ENCODE measurements at regions not wholly inside any gene's neighbourhood (a gene's known extent, or its start where the extent isn't known, plus 50 kb on each side); places are given as distances from the start of the nearest gene placed in this dataset.
"Not testable (repeated sequence)": the region's sequence is repeated elsewhere in the genome, so short reads cannot be mapped to it uniquely, and the experiment has no call there.

GRCh38 chrX:147468600-147468999 is 443.1 kb upstream of the FMR1 start:
- no peak for ATAC-seq (ENCODE audit: low read depth in 2 of 2)
- Mint-ChIP-seq H3K9me3 (peaks cover 0 to 8% (median 2%) of the 10 kb centered on the region in 7 donors), H3K4me1 (no peaks in the 10 kb centered on the region)

GRCh38 chrX:147476008-147476407 is 435.7 kb upstream of the FMR1 start:
- no peak for DNase-seq
- H3K27me3 Mint-ChIP-seq: no peaks in the 10 kb centered on the region

More at GRCh38 chrX:147468600-147468999, 443.1 kb upstream of the FMR1 start:
- Mint-ChIP-seq H3K27me3 (no peaks in the 10 kb centered on the region), H3K27ac (no peak overlapping the region), H3K36me3 (no peaks in the 10 kb centered on the region), H3K4me3 (no peak overlapping the region)
- DNase-seq: no peak

GRCh38 chrX:147478899-147479298 is 432.8 kb upstream of the FMR1 start:
- no peak for ATAC-seq (ENCODE audit: low read depth in 2 of 2)
- peaks cover 2 to 13% (median 6%) of the 10 kb centered on the region in 7 donors for H3K9me3 Mint-ChIP-seq
- H3K4me1 Mint-ChIP-seq: no peaks in the 10 kb centered on the region
- DNase-seq: no peak
- H3K36me3 Mint-ChIP-seq: no peaks in the 10 kb centered on the region
- no peak overlapping the region for H3K4me3 Mint-ChIP-seq
- H3K27ac Mint-ChIP-seq: no peak overlapping the region
- no peaks in the 10 kb centered on the region for H3K27me3 Mint-ChIP-seq

More at GRCh38 chrX:147476008-147476407, 435.7 kb upstream of the FMR1 start:
- no peaks in the 10 kb centered on the region for H3K4me1 Mint-ChIP-seq
- no peak overlapping the region for H3K27ac Mint-ChIP-seq
- H3K9me3 Mint-ChIP-seq: peaks cover 2 to 13% (median 3%) of the 10 kb centered on the region in 7 donors
- no peak overlapping the region for H3K4me3 Mint-ChIP-seq
- no peak for ATAC-seq (ENCODE audit: low read depth in 2 of 2)
- no peaks in the 10 kb centered on the region for H3K36me3 Mint-ChIP-seq

- Mint-ChIP-seq H3K4me3 (no peak overlapping the region), H3K27ac (no peak overlapping the region), H3K27me3 (no peaks in the 10 kb centered on the region), H3K36me3 (no peaks in the 10 kb centered on the region), H3K9me3 (peaks cover 0 to 5% (median under 1%) of the 10 kb centered on the region in 7 donors), H3K4me1 (no peaks in the 10 kb centered on the region)
- ATAC-seq (ENCODE audit: low read depth in 2 of 2): no peak
- DNase-seq: no peak
These were observed 426.5 kb upstream of the FMR1 start for GRCh38 chrX:147485207-147485606.

GRCh38 chrX:147494365-147494764 is 417.4 kb upstream of the FMR1 start:
- no peak for ATAC-seq (ENCODE audit: low read depth in 2 of 2)
- H3K27me3 Mint-ChIP-seq: no peaks in the 10 kb centered on the region

GRCh38 chrX:147498796-147499195 is 412.9 kb upstream of the FMR1 start:
- H3K27me3 Mint-ChIP-seq: no peaks in the 10 kb centered on the region
- ATAC-seq (ENCODE audit: low read depth in 2 of 2) (no peak), DNase-seq (no peak)
- no peaks in the 10 kb centered on the region for H3K36me3 Mint-ChIP-seq
- no peaks in the 10 kb centered on the region for H3K4me1 Mint-ChIP-seq
- peaks cover 0 to 7% (median 3%) of the 10 kb centered on the region in 7 donors for H3K9me3 Mint-ChIP-seq
- no peak overlapping the region for H3K4me3 Mint-ChIP-seq
- H3K27ac Mint-ChIP-seq: no peak overlapping the region

More at GRCh38 chrX:147494365-147494764, 417.4 kb upstream of the FMR1 start:
- H3K27ac Mint-ChIP-seq: no peak overlapping the region
- no peak for DNase-seq
- H3K4me1 Mint-ChIP-seq: no peaks in the 10 kb centered on the region
- H3K9me3 Mint-ChIP-seq: peaks cover 0 to 9% (median 0%) of the 10 kb centered on the region in 7 donors
- H3K4me3 Mint-ChIP-seq: no peak overlapping the region
- H3K36me3 Mint-ChIP-seq: no peaks in the 10 kb centered on the region

- DNase-seq: no peak
- no peak for ATAC-seq (ENCODE audit: low read depth in 2 of 2)
- no peaks in the 10 kb centered on the region for H3K27me3 Mint-ChIP-seq
- no peaks in the 10 kb centered on the region for H3K36me3 Mint-ChIP-seq
- no peak overlapping the region for H3K4me3 Mint-ChIP-seq
- H3K9me3 Mint-ChIP-seq: peaks cover 0 to 10% (median 4%) of the 10 kb centered on the region in 7 donors
- no peaks in the 10 kb centered on the region for H3K4me1 Mint-ChIP-seq
- no peak overlapping the region for H3K27ac Mint-ChIP-seq
These were observed 388.7 kb upstream of the FMR1 start for GRCh38 chrX:147522981-147523380.

GRCh38 chrX:147533426-147533825 is 378.3 kb upstream of the FMR1 start:
- Mint-ChIP-seq H3K27ac (no peak overlapping the region), H3K36me3 (no peaks in the 10 kb centered on the region), H3K4me1 (no peaks in the 10 kb centered on the region), H3K4me3 (no peak overlapping the region), H3K27me3 (no peaks in the 10 kb centered on the region), H3K9me3 (peaks cover 0 to 3% (median 0%) of the 10 kb centered on the region in 7 donors)
- DNase-seq (no peak), ATAC-seq (ENCODE audit: low read depth in 2 of 2) (no peak)

- no peaks in the 10 kb centered on the region for H3K4me1 Mint-ChIP-seq
- H3K9me3 Mint-ChIP-seq: peaks cover 0 to 2% (median 0%) of the 10 kb centered on the region in 7 donors
- no peak for DNase-seq
- H3K27me3 Mint-ChIP-seq: no peaks in the 10 kb centered on the region
- H3K36me3 Mint-ChIP-seq: no peaks in the 10 kb centered on the region
- no peak overlapping the region for H3K27ac Mint-ChIP-seq
- H3K4me3 Mint-ChIP-seq: no peak overlapping the region
- ATAC-seq (ENCODE audit: low read depth in 2 of 2): no peak
These were observed 374.5 kb upstream of the FMR1 start for GRCh38 chrX:147537172-147537571.

- ATAC-seq (ENCODE audit: low read depth in 2 of 2); H3K9me3 Mint-ChIP-seq; H3K27me3 Mint-ChIP-seq; H3K4me3 Mint-ChIP-seq; DNase-seq; H3K4me1 Mint-ChIP-seq; H3K27ac Mint-ChIP-seq; H3K36me3 Mint-ChIP-seq: not testable (repeated sequence)
These were observed 363.7 kb upstream of the FMR1 start for GRCh38 chrX:147548023-147548422.

- DNase-seq: no peak
- no peak for ATAC-seq (ENCODE audit: low read depth in 2 of 2)
- no peaks in the 10 kb centered on the region for H3K36me3 Mint-ChIP-seq
- no peak overlapping the region for H3K27ac Mint-ChIP-seq
- H3K9me3 Mint-ChIP-seq: peaks cover 0 to 4% (median 0%) of the 10 kb centered on the region in 7 donors
- H3K4me3 Mint-ChIP-seq: no peak overlapping the region
- no peaks in the 10 kb centered on the region for H3K27me3 Mint-ChIP-seq
- H3K4me1 Mint-ChIP-seq: no peaks in the 10 kb centered on the region
These were observed 361.5 kb upstream of the FMR1 start for GRCh38 chrX:147550217-147550616.

GRCh38 chrX:147559191-147559590 is 352.5 kb upstream of the FMR1 start:
- Mint-ChIP-seq H3K27ac (no peak overlapping the region), H3K4me3 (no peak overlapping the region), H3K4me1 (no peaks in the 10 kb centered on the region), H3K36me3 (no peaks in the 10 kb centered on the region), H3K27me3 (no peaks in the 10 kb centered on the region), H3K9me3 (peaks cover 0 to 1% (median 0%) of the 10 kb centered on the region in 7 donors)
- ATAC-seq (ENCODE audit: low read depth in 2 of 2) (no peak), DNase-seq (no peak)

GRCh38 chrX:147565237-147565636 is 346.5 kb upstream of the FMR1 start:
- Mint-ChIP-seq H3K27ac (no peak overlapping the region), H3K27me3 (no peaks in the 10 kb centered on the region), H3K36me3 (no peaks in the 10 kb centered on the region), H3K4me1 (no peaks in the 10 kb centered on the region), H3K9me3 (peaks cover 0 to 3% (median 0%) of the 10 kb centered on the region in 7 donors), H3K4me3 (no peak overlapping the region)
- no peak for DNase-seq
- ATAC-seq (ENCODE audit: low read depth in 2 of 2): no peak

- no peak overlapping the region for H3K4me3 Mint-ChIP-seq
- ATAC-seq (ENCODE audit: low read depth in 2 of 2) (no peak), DNase-seq (no peak)
- H3K27me3 Mint-ChIP-seq: no peaks in the 10 kb centered on the region
- no peak overlapping the region for H3K27ac Mint-ChIP-seq
- H3K4me1 Mint-ChIP-seq: no peaks in the 10 kb centered on the region
- H3K36me3 Mint-ChIP-seq: no peaks in the 10 kb centered on the region
- peaks cover 0 to 9% (median 0%) of the 10 kb centered on the region in 7 donors for H3K9me3 Mint-ChIP-seq
These were observed 341.2 kb upstream of the FMR1 start for GRCh38 chrX:147570483-147570882.

- no peak for ATAC-seq (ENCODE audit: low read depth in 2 of 2)
- H3K9me3 Mint-ChIP-seq: peaks cover 0 to 9% (median 2%) of the 10 kb centered on the region in 7 donors
- no peak overlapping the region for H3K27ac Mint-ChIP-seq
- no peak overlapping the region for H3K4me3 Mint-ChIP-seq
- no peaks in the 10 kb centered on the region for H3K36me3 Mint-ChIP-seq
- DNase-seq: no peak
- no peaks in the 10 kb centered on the region for H3K4me1 Mint-ChIP-seq
- H3K27me3 Mint-ChIP-seq: no peaks in the 10 kb centered on the region
These were observed 338.5 kb upstream of the FMR1 start for GRCh38 chrX:147573266-147573665.
